GM21737 (cell line): ENCODE measurements at regions not wholly inside any gene's neighbourhood (a gene's known extent, or its start where the extent isn't known, plus 50 kb on each side); places are given as distances from the start of the nearest gene placed in this dataset.
"Not testable (repeated sequence)": the region's sequence is repeated elsewhere in the genome, so short reads cannot be mapped to it uniquely, and the experiment has no call there.

Experiments used
- ATAC-seq: cut with Tn5 transposase; IDR thresholded peaks from one replicate; pipeline ENCODE4 v1.9.1; 2021; ENCODE audit warnings: mild to moderate bottlenecking, moderate library complexity; ENCODE audit not compliant: unreplicated experiment

GRCh38 chr6:58342287-58342686 lies 1024.9 kb downstream of the PRIM2 start:
- ATAC-seq, result not testable (repeated sequence)

- ATAC-seq, result not testable (repeated sequence)
Measured at GRCh38 chr6:58347534-58347933, 1030.1 kb downstream of the PRIM2 start.

GRCh38 chr6:58351619-58352018 lies 1034.2 kb downstream of the PRIM2 start:
- not testable (repeated sequence) for ATAC-seq

- not testable (repeated sequence) for ATAC-seq
Measured at GRCh38 chr6:58358452-58358851, 1041.0 kb downstream of the PRIM2 start.

- not testable (repeated sequence) for ATAC-seq
Measured at GRCh38 chr6:58365856-58366255, 1048.4 kb downstream of the PRIM2 start.

- not testable (repeated sequence) for ATAC-seq
Measured at GRCh38 chr6:58406659-58407058, 1089.2 kb downstream of the PRIM2 start.

GRCh38 chr6:58419321-58419720 lies 1101.9 kb downstream of the PRIM2 start:
- ATAC-seq, result no peak
